C4-2B (cell line): ENCODE measurements at regions not wholly inside any gene's neighbourhood (a gene's known extent, or its start where the extent isn't known, plus 50 kb on each side); places are given as distances from the start of the nearest gene placed in this dataset.

ENCODE experiments used
- ZFX ChIP-seq: fragments of 450-650 bp; IDR thresholded peaks from 2 replicates; pipeline ENCODE4 v1.6.1; 2017
- TF ChIP-seq, protein P1 (sequence below): fragments of 450-650 bp; conservative IDR thresholded peaks from 2 replicates; pipeline ENCODE4 v1.5.1; 2017; ENCODE audit warnings: mild to moderate bottlenecking

- TF ChIP-seq, protein P1, sequence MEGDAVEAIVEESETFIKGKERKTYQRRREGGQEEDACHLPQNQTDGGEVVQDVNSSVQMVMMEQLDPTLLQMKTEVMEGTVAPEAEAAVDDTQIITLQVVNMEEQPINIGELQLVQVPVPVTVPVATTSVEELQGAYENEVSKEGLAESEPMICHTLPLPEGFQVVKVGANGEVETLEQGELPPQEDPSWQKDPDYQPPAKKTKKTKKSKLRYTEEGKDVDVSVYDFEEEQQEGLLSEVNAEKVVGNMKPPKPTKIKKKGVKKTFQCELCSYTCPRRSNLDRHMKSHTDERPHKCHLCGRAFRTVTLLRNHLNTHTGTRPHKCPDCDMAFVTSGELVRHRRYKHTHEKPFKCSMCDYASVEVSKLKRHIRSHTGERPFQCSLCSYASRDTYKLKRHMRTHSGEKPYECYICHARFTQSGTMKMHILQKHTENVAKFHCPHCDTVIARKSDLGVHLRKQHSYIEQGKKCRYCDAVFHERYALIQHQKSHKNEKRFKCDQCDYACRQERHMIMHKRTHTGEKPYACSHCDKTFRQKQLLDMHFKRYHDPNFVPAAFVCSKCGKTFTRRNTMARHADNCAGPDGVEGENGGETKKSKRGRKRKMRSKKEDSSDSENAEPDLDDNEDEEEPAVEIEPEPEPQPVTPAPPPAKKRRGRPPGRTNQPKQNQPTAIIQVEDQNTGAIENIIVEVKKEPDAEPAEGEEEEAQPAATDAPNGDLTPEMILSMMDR = no peak
- no peak for TF ChIP-seq ZFX
Measured at GRCh38 chr10:3382092-3382491, 209.5 kb upstream of the PITRM1 start.
